ENCODE measurements at regions not wholly inside any gene's neighbourhood (a gene's known extent, or its start where the extent isn't known, plus 50 kb on each side); places are given as distances from the start of the nearest gene placed in this dataset.

DNA sequence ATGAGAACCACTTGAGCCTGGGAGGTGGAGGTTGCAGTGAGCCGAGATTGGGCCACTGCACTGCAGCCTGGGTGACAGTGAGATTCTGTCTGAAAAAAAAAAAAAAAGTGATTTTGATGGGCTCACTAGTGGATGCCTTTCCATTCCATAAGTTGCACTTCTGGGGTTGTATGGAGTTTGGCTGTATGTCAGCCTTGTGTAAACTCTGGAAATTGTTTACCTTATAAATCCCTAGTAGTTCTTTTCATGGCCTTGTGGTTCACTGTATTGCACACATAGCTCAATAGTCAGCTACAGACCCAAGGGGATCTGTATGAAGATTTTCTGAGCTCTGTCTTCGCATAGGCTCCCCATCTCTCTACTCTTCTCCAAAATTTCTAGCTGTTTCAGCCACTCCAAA lies 131.9 kb downstream of the SOX11 start:
- no peaks in the 10 kb centered on the region for H3K36me3 ChIP-seq (ENCODE audit: control insufficient read depth in 2 of 2, insufficient read depth in 2 of 2, low read length in 1 of 2)
- H3K27me3 ChIP-seq (ENCODE audit: control insufficient read depth in 2 of 2, insufficient read depth in 1 of 2, low read length in 1 of 2) = no peaks in the 10 kb centered on the region
- H3K27ac ChIP-seq (ENCODE audit: low read depth in 1 of 2, low read length in 1 of 2) = no peak overlapping the region
- DNase-seq (ENCODE audit: low read depth in 6 of 9, low spot score in 9 of 9) = no peak
- H3K9me3 ChIP-seq (ENCODE audit: control insufficient read depth in 2 of 2, insufficient read depth in 1 of 2, low read length in 1 of 2) = no peaks in the 10 kb centered on the region
- H3K4me3 ChIP-seq (ENCODE audit: low read length in 2 of 2) = no peak overlapping the region
- H3K4me1 ChIP-seq (ENCODE audit: control insufficient read depth in 2 of 2, insufficient read depth in 2 of 2, low read length in 2 of 2) = no peaks in the 10 kb centered on the region
- WGBS = 96% methylated on average over 2 of the region's 2 CpGs

GRCh38 chr2:5825686-5826085 lies 133.5 kb downstream of the SOX11 start:
- Histone ChIP-seq H3K36me3 (ENCODE audit: control insufficient read depth in 2 of 2, insufficient read depth in 2 of 2, low read length in 1 of 2) (no peaks in the 10 kb centered on the region), H3K4me3 (ENCODE audit: low read length in 2 of 2) (no peak overlapping the region), H3K27ac (ENCODE audit: low read depth in 1 of 2, low read length in 1 of 2) (no peak overlapping the region), H3K9me3 (ENCODE audit: control insufficient read depth in 2 of 2, insufficient read depth in 1 of 2, low read length in 1 of 2) (no peaks in the 10 kb centered on the region), H3K27me3 (ENCODE audit: control insufficient read depth in 2 of 2, insufficient read depth in 1 of 2, low read length in 1 of 2) (no peaks in the 10 kb centered on the region), H3K4me1 (ENCODE audit: control insufficient read depth in 2 of 2, insufficient read depth in 2 of 2, low read length in 2 of 2) (no peaks in the 10 kb centered on the region)
- 98% methylated on average over 1 of the region's 1 CpG for WGBS
- no peak for DNase-seq (ENCODE audit: low read depth in 6 of 9, low spot score in 9 of 9)

GRCh38 chr2:5826979-5827655 lies 134.9 kb downstream of the SOX11 start:
- Histone ChIP-seq H3K4me1 (ENCODE audit: control insufficient read depth in 2 of 2, insufficient read depth in 2 of 2, low read length in 2 of 2) (no peaks in the 10 kb centered on the region), H3K9me3 (ENCODE audit: control insufficient read depth in 2 of 2, insufficient read depth in 1 of 2, low read length in 1 of 2) (no peaks in the 10 kb centered on the region), H3K27ac (ENCODE audit: low read depth in 1 of 2, low read length in 1 of 2) (no peak overlapping the region), H3K4me3 (ENCODE audit: low read length in 2 of 2) (no peak overlapping the region), H3K36me3 (ENCODE audit: control insufficient read depth in 2 of 2, insufficient read depth in 2 of 2, low read length in 1 of 2) (no peaks in the 10 kb centered on the region), H3K27me3 (ENCODE audit: control insufficient read depth in 2 of 2, insufficient read depth in 1 of 2, low read length in 1 of 2) (no peaks in the 10 kb centered on the region)
- no peak for DNase-seq (ENCODE audit: low read depth in 6 of 9, low spot score in 9 of 9)
- 85% methylated on average over 5 of the region's 5 CpGs for WGBS

DNA sequence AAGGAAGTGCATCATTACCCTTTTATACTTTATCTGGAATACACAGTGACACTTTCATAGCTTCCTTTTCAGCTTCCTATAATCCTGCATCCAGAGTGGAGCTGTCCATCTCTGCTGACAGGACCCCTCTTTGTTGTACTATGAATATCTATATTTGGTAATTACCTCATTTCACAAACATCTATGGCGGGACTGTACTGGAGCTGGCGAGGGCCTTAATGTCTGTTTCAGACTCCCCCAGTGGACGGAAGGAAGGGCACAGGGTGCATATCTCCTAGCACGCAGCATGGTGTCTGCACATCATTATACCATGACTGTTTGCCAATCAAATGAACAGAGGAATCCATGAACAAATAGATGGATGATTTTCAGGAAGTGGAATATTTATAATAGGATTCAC lies 142.3 kb downstream of the SOX11 start:
- no peak overlapping the region for H3K4me3 ChIP-seq (ENCODE audit: low read length in 2 of 2)
- no peaks in the 10 kb centered on the region for H3K27me3 ChIP-seq (ENCODE audit: control insufficient read depth in 2 of 2, insufficient read depth in 1 of 2, low read length in 1 of 2)
- 65% methylated on average over 4 of the region's 4 CpGs for WGBS
- H3K27ac ChIP-seq (ENCODE audit: low read depth in 1 of 2, low read length in 1 of 2) = no peak overlapping the region
- no peaks in the 10 kb centered on the region for H3K9me3 ChIP-seq (ENCODE audit: control insufficient read depth in 2 of 2, insufficient read depth in 1 of 2, low read length in 1 of 2)
- H3K36me3 ChIP-seq (ENCODE audit: control insufficient read depth in 2 of 2, insufficient read depth in 2 of 2, low read length in 1 of 2) = no peaks in the 10 kb centered on the region
- no peak for DNase-seq (ENCODE audit: low read depth in 6 of 9, low spot score in 9 of 9)
- H3K4me1 ChIP-seq (ENCODE audit: control insufficient read depth in 2 of 2, insufficient read depth in 2 of 2, low read length in 2 of 2) = no peaks in the 10 kb centered on the region

- Histone ChIP-seq H3K4me1 (ENCODE audit: control insufficient read depth in 2 of 2, insufficient read depth in 2 of 2, low read length in 2 of 2) (no peaks in the 10 kb centered on the region), H3K27ac (ENCODE audit: low read depth in 1 of 2, low read length in 1 of 2) (no peak overlapping the region), H3K4me3 (ENCODE audit: low read length in 2 of 2) (no peak overlapping the region), H3K36me3 (ENCODE audit: control insufficient read depth in 2 of 2, insufficient read depth in 2 of 2, low read length in 1 of 2) (no peaks in the 10 kb centered on the region), H3K27me3 (ENCODE audit: control insufficient read depth in 2 of 2, insufficient read depth in 1 of 2, low read length in 1 of 2) (no peaks in the 10 kb centered on the region), H3K9me3 (ENCODE audit: control insufficient read depth in 2 of 2, insufficient read depth in 1 of 2, low read length in 1 of 2) (no peaks in the 10 kb centered on the region)
- 84% methylated on average over 7 of the region's 7 CpGs for WGBS
- DNase-seq (ENCODE audit: low read depth in 6 of 9, low spot score in 9 of 9) = no peak
These were observed 147.4 kb downstream of the SOX11 start for GRCh38 chr2:5839550-5839949.

- Histone ChIP-seq H3K27me3 (ENCODE audit: control insufficient read depth in 2 of 2, insufficient read depth in 1 of 2, low read length in 1 of 2) (no peaks in the 10 kb centered on the region), H3K27ac (ENCODE audit: low read depth in 1 of 2, low read length in 1 of 2) (no peak overlapping the region), H3K9me3 (ENCODE audit: control insufficient read depth in 2 of 2, insufficient read depth in 1 of 2, low read length in 1 of 2) (no peaks in the 10 kb centered on the region), H3K36me3 (ENCODE audit: control insufficient read depth in 2 of 2, insufficient read depth in 2 of 2, low read length in 1 of 2) (no peaks in the 10 kb centered on the region), H3K4me1 (ENCODE audit: control insufficient read depth in 2 of 2, insufficient read depth in 2 of 2, low read length in 2 of 2) (no peaks in the 10 kb centered on the region), H3K4me3 (ENCODE audit: low read length in 2 of 2) (no peak overlapping the region)
- 74% methylated on average over 2 of the region's 2 CpGs for WGBS
- DNase-seq (ENCODE audit: low read depth in 6 of 9, low spot score in 9 of 9) = no peak
These were observed 148.9 kb downstream of the SOX11 start for GRCh38 chr2:5841126-5841525.

DNA sequence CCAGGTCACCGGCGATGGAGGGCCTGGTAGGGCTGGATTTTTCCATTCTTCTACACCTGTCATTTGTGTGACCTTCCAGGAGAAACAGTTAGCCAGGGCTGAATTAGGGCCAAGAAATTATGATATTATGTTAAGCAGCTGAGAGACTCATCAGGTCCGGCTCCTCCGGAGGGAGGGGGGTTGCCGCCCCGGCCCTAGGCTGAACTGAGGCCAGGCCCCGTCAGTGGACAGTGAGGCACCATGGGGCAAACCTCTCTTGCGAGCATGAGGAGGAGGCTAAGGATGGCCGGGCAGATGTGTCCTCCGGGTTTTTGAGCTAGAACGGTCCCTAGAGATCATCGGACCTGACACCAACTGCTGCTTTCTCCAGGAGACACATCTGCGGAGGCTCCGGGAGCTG lies 150.1 kb downstream of the SOX11 start:
- no peaks in the 10 kb centered on the region for H3K36me3 ChIP-seq (ENCODE audit: control insufficient read depth in 2 of 2, insufficient read depth in 2 of 2, low read length in 1 of 2)
- no peak overlapping the region for H3K4me3 ChIP-seq (ENCODE audit: low read length in 2 of 2)
- H3K27ac ChIP-seq (ENCODE audit: low read depth in 1 of 2, low read length in 1 of 2) = no peak overlapping the region
- H3K27me3 ChIP-seq (ENCODE audit: control insufficient read depth in 2 of 2, insufficient read depth in 1 of 2, low read length in 1 of 2) = no peaks in the 10 kb centered on the region
- H3K9me3 ChIP-seq (ENCODE audit: control insufficient read depth in 2 of 2, insufficient read depth in 1 of 2, low read length in 1 of 2) = no peaks in the 10 kb centered on the region
- WGBS = 96% methylated on average over 14 of the region's 14 CpGs
- no peaks in the 10 kb centered on the region for H3K4me1 ChIP-seq (ENCODE audit: control insufficient read depth in 2 of 2, insufficient read depth in 2 of 2, low read length in 2 of 2)
- DNase-seq (ENCODE audit: low read depth in 6 of 9, low spot score in 9 of 9) = no peak

DNA sequence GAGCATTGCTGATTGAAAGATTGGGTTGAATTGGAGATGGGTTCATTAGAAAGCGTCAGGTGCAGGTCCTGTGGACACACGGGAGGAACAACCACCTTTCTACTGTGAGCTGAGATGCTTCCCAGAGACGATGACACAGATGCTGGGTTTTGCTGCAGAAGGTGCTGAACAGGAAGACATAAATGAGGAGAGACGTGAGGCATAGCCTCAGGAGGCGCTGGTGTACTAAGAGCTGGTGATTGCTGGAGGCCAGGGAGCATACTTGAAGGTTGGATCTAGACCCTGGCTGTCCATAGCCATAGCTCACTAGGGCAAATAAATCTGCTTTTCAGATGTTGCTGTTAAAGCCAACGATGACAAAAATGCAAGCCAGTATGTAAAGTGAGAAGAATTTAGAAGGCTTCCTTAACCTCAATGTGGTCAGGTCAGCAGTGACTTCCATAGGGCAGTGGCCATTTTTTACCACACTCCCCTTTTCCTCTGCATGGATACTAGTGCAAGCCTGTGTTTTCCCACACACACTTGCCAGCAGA lies 153.7 kb downstream of the SOX11 start:
- WGBS = 80% methylated on average over 6 of the region's 6 CpGs
- H3K36me3 ChIP-seq (ENCODE audit: control insufficient read depth in 2 of 2, insufficient read depth in 2 of 2, low read length in 1 of 2) = no peaks in the 10 kb centered on the region
- DNase-seq (ENCODE audit: low read depth in 6 of 9, low spot score in 9 of 9) = no peak
- H3K27me3 ChIP-seq (ENCODE audit: control insufficient read depth in 2 of 2, insufficient read depth in 1 of 2, low read length in 1 of 2) = no peaks in the 10 kb centered on the region
- no peaks in the 10 kb centered on the region for H3K9me3 ChIP-seq (ENCODE audit: control insufficient read depth in 2 of 2, insufficient read depth in 1 of 2, low read length in 1 of 2)
- H3K4me3 ChIP-seq (ENCODE audit: low read length in 2 of 2) = no peak overlapping the region
- no peaks in the 10 kb centered on the region for H3K4me1 ChIP-seq (ENCODE audit: control insufficient read depth in 2 of 2, insufficient read depth in 2 of 2, low read length in 2 of 2)
- no peak overlapping the region for H3K27ac ChIP-seq (ENCODE audit: low read depth in 1 of 2, low read length in 1 of 2)

DNA sequence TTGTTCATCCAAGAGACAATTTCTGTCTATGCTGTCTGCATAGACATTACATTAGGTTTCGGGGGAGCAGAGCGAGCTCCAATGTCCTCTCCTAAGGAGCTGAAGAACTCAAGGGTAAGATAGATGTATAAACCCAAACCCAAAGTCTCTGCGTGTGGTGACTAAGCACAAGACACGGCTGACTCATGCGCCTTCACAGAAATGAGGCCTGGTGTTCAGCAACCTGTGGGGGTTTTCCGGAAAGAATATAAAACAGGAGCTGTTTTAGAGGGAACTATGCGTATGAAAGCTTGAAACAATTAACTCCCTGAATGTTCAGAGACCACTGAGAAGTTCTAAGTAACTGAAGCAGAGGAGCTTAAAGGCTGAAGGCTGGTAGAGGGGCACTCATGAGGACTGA lies 154.7 kb downstream of the SOX11 start:
- Histone ChIP-seq H3K36me3 (ENCODE audit: control insufficient read depth in 2 of 2, insufficient read depth in 2 of 2, low read length in 1 of 2) (no peaks in the 10 kb centered on the region), H3K9me3 (ENCODE audit: control insufficient read depth in 2 of 2, insufficient read depth in 1 of 2, low read length in 1 of 2) (no peaks in the 10 kb centered on the region), H3K4me1 (ENCODE audit: control insufficient read depth in 2 of 2, insufficient read depth in 2 of 2, low read length in 2 of 2) (no peaks in the 10 kb centered on the region), H3K4me3 (ENCODE audit: low read length in 2 of 2) (no peak overlapping the region), H3K27me3 (ENCODE audit: control insufficient read depth in 2 of 2, insufficient read depth in 1 of 2, low read length in 1 of 2) (no peaks in the 10 kb centered on the region), H3K27ac (ENCODE audit: low read depth in 1 of 2, low read length in 1 of 2) (no peak overlapping the region)
- no peak for DNase-seq (ENCODE audit: low read depth in 6 of 9, low spot score in 9 of 9)
- 96% methylated on average over 7 of the region's 7 CpGs for WGBS
